Mesothelial cell of epicardium (in vitro differentiated cells): ENCODE measurements at regions not wholly inside any gene's neighbourhood (a gene's known extent, or its start where the extent isn't known, plus 50 kb on each side); places are given as distances from the start of the nearest gene placed in this dataset.

ENCODE experiments used
- DNase-seq, 2 experiments: peaks; one replicate each; pipeline ENCODE4 v3.0.0; 2021; ENCODE audit warnings: low spot score in 2 of 2; ENCODE audit not compliant: unreplicated experiment in 2 of 2
- H3K27ac Mint-ChIP-seq: 2 replicates; pipeline ENCODE4 v1.8.0; 2021; ENCODE audit warnings: mixed read lengths
- H3K27me3 Mint-ChIP-seq: 2 replicates; pipeline ENCODE4 v1.8.0; 2021; ENCODE audit warnings: low read depth, mixed read lengths
- H3K36me3 Mint-ChIP-seq: 2 replicates; pipeline ENCODE4 v1.8.0; 2021; ENCODE audit warnings: mixed read lengths
- H3K4me1 Mint-ChIP-seq: 2 replicates; pipeline ENCODE4 v1.8.0; 2021; ENCODE audit warnings: mixed read lengths
- H3K4me3 Mint-ChIP-seq: 2 replicates; pipeline ENCODE4 v1.8.0; 2021; ENCODE audit warnings: mild to moderate bottlenecking, moderate library complexity, mixed read lengths
- H3K9me3 Mint-ChIP-seq: 2 replicates; pipeline ENCODE4 v1.8.0; 2021; ENCODE audit warnings: mixed read lengths
- TF ChIP-seq, protein P1 (sequence below): fragments of 200-600 bp; sonication (generic); IDR thresholded peaks from one replicate; pipeline ENCODE4 v1.5.0; 2021; ENCODE audit warnings: antibody characterized with exemption; ENCODE audit not compliant: unreplicated experiment

DNA sequence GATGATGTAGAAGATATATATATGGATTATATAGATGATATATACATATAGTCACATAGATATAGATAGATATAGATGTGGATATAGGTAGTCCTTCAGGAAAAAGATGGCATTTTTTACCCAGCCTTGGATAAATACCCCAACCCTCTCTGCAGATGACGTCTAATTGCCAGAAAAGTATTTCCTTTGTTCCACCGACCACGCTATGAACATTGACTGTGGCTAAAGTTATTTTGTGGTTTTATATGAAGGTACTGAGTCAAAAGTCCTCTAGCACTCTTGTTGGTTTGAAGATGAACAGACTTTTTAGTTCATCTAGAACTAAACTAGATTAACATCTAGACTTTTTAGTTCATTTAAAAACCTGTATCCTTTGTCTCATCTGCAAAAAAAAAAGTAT, 207.7 kb downstream of the PLOD2 start:
- H3K4me3 Mint-ChIP-seq, result no peak overlapping the region
- TF ChIP-seq, protein P1, sequence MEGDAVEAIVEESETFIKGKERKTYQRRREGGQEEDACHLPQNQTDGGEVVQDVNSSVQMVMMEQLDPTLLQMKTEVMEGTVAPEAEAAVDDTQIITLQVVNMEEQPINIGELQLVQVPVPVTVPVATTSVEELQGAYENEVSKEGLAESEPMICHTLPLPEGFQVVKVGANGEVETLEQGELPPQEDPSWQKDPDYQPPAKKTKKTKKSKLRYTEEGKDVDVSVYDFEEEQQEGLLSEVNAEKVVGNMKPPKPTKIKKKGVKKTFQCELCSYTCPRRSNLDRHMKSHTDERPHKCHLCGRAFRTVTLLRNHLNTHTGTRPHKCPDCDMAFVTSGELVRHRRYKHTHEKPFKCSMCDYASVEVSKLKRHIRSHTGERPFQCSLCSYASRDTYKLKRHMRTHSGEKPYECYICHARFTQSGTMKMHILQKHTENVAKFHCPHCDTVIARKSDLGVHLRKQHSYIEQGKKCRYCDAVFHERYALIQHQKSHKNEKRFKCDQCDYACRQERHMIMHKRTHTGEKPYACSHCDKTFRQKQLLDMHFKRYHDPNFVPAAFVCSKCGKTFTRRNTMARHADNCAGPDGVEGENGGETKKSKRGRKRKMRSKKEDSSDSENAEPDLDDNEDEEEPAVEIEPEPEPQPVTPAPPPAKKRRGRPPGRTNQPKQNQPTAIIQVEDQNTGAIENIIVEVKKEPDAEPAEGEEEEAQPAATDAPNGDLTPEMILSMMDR, result no peak
- peaks cover 9% of the 10 kb centered on the region for H3K9me3 Mint-ChIP-seq
- no peaks in the 10 kb centered on the region for H3K4me1 Mint-ChIP-seq
- no peak overlapping the region for H3K27ac Mint-ChIP-seq
- no peaks in the 10 kb centered on the region for H3K27me3 Mint-ChIP-seq
- no peaks in the 10 kb centered on the region for H3K36me3 Mint-ChIP-seq
- no peak for DNase-seq

GRCh38 chr3:145959457-145960088, 201.4 kb downstream of the PLOD2 start:
- Mint-ChIP-seq H3K4me3 (no peak overlapping the region), H3K27me3 (no peaks in the 10 kb centered on the region), H3K9me3 (no peaks in the 10 kb centered on the region), H3K27ac (no peak overlapping the region), H3K4me1 (no peaks in the 10 kb centered on the region), H3K36me3 (no peaks in the 10 kb centered on the region)
- DNase-seq, result no peak
- TF ChIP-seq, protein P1, result no peak

GRCh38 chr3:145963111-145963510, 197.9 kb downstream of the PLOD2 start:
- Mint-ChIP-seq H3K27me3 (no peaks in the 10 kb centered on the region), H3K9me3 (no peaks in the 10 kb centered on the region), H3K36me3 (no peaks in the 10 kb centered on the region), H3K4me1 (peaks cover 2% of the 10 kb centered on the region), H3K4me3 (no peak overlapping the region), H3K27ac (no peak overlapping the region)
- DNase-seq, result no peak
- TF ChIP-seq, protein P1, result no peak

DNA sequence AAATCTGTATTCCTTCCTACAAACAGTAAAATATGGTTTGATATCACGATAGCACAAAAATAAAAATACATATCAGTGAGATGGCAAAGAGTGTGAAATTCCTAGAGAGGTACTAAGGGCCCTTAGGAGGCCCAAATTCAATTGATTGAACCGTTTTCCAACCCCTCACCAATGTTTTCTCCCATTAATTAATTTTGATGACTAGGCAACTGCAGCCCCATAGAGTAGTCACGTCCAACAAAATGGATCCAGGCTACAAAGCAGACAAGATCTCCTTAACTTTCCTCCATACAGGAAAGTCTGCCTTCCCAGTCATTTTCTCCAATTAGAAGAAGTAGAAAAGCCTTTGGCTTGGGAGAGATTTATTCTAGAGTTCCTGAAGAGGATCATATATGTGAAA, 193.9 kb downstream of the PLOD2 start:
- peaks cover 14% of the 10 kb centered on the region for H3K4me1 Mint-ChIP-seq
- no peaks in the 10 kb centered on the region for H3K27me3 Mint-ChIP-seq
- TF ChIP-seq, protein P1, result no peak
- no peak for DNase-seq
- H3K27ac Mint-ChIP-seq, result no peak overlapping the region
- H3K9me3 Mint-ChIP-seq, result no peaks in the 10 kb centered on the region
- H3K4me3 Mint-ChIP-seq, result no peak overlapping the region
- no peaks in the 10 kb centered on the region for H3K36me3 Mint-ChIP-seq

DNA sequence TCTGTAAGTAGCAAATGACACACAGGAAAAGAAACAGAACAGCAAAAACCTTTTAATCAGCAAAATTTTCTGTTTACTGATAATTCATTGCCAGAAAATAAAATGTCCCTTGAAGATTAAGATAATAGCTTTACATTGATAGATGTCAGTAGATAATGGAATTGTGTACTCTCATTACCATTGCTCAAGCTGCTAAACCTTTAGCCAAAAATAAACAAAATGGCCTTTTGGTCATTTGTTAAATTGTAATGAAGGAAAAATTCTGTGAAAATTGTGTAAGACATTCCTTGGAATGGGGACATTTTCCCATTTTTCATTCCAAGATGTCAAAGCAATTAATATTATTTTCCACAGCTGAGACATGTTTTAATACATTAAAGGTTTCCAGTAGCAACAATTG, 189.8 kb downstream of the PLOD2 start:
- no peaks in the 10 kb centered on the region for H3K27me3 Mint-ChIP-seq
- H3K4me3 Mint-ChIP-seq, result no peak overlapping the region
- no peak for DNase-seq
- H3K9me3 Mint-ChIP-seq, result no peaks in the 10 kb centered on the region
- peaks cover 14% of the 10 kb centered on the region for H3K4me1 Mint-ChIP-seq
- TF ChIP-seq, protein P1, result no peak
- H3K36me3 Mint-ChIP-seq, result no peaks in the 10 kb centered on the region
- H3K27ac Mint-ChIP-seq, result no peak overlapping the region

GRCh38 chr3:145972851-145973250, 188.1 kb downstream of the PLOD2 start:
- Mint-ChIP-seq H3K27me3 (peaks cover 1% of the 10 kb centered on the region), H3K36me3 (no peaks in the 10 kb centered on the region), H3K4me1 (peaks cover 14% of the 10 kb centered on the region), H3K9me3 (no peaks in the 10 kb centered on the region), H3K4me3 (no peak overlapping the region), H3K27ac (no peak overlapping the region)
- TF ChIP-seq, protein P1, result no peak
- no peak for DNase-seq
